ENCODE measurements at regions not wholly inside any gene's neighbourhood (a gene's known extent, or its start where the extent isn't known, plus 50 kb on each side); places are given as distances from the start of the nearest gene placed in this dataset.
"Not testable (repeated sequence)": the region's sequence is repeated elsewhere in the genome, so short reads cannot be mapped to it uniquely, and the experiment has no call there.

DNA sequence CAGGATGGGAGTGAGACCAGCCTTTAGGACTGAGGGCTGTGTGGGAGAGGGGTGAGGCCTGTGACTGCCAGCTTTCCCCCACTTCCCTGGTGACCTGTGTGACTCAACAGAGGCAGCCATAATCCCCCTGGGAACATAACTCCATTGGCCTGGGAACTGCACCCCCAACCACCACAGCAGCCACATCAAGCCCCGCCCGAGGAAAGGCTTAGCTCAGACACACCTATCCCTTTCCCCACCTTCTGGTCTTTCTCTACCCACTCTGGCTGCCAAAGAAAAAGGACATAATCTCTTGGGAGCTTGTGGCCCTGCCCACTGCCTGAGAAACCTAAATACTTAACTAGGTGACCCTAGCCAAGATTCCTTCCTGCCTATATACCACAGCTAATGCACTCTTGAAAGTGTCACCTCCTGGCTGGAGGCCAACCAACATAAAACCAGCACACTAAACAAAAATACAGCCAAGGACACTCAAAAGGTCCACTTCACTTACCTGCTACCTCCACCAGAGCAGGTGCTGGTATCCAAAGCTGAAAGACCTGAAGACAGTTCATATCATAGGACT lies 406.6 kb upstream of the CAMK1G start:
- DNase-seq (ENCODE audit: low spot score): no peak

- no peak for DNase-seq (ENCODE audit: low spot score)
These were observed 400.3 kb upstream of the CAMK1G start for GRCh38 chr1:209183195-209183594.

DNA sequence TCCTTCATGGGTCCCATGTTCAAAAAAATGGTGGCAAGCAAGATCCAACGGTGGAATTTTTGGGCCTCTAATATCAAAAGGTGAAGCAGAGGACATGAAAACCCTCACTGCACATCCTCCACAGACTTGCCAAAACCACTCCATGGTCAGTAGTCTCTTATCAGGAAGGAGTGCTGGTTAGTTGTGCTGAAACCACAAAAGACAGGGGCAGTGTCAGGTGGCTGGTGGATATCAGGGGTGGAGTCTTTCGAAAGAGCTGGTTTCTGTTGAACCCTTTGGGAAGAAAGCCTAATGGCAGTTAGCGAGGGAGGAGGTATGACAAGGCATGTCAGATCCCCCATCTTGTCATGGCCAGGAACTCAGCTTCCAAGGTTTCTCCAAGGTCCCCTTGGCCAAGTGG lies 395.9 kb upstream of the CAMK1G start:
- no peak for DNase-seq (ENCODE audit: low spot score)

DNA sequence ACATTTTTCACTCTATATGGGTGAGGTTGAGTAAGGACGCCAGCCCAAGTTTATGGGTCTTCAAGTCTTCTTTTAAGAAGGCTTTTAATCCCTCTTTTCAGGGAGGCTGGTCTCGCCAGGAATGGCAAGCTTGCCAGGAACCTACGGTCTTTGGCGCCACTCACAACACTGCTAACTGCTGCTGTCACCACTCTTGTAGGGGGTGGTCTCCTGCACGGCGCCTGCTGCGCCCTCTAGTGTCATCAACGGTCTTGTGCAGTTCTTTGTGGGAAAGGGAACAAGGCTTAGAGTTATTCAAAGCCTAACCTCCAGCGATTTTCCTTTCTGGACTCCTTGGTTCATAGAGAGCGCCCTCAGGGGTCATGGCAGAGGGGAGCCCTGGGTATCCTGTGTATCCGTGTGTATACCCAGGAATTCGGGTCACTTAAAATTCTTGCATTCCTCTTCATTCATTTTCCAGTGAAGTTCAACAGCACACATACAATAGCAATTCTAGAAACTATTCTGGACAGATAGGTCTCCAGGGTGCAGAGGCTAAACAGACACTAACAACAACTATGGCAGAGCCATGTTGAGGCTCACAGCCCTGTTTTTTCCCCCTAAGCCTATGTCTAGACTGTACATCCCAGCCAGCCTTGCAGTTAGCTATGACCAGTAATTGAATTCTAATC lies 392.8 kb upstream of the CAMK1G start:
- peak; percentile 50 for DNase-seq (ENCODE audit: low spot score)

GRCh38 chr1:209191262-209191634 lies 392.3 kb upstream of the CAMK1G start:
- DNase-seq (ENCODE audit: low spot score): no peak

GRCh38 chr1:209196140-209196539 lies 387.4 kb upstream of the CAMK1G start:
- no peak for DNase-seq (ENCODE audit: low spot score)

- DNase-seq (ENCODE audit: low spot score): no peak
These were observed 384.4 kb upstream of the CAMK1G start for GRCh38 chr1:209198961-209199750.

- DNase-seq (ENCODE audit: low spot score): no peak
These were observed 383.7 kb upstream of the CAMK1G start for GRCh38 chr1:209199822-209200221.

- DNase-seq (ENCODE audit: low spot score): not testable (repeated sequence)
These were observed 381.2 kb upstream of the CAMK1G start for GRCh38 chr1:209202321-209202720.

GRCh38 chr1:209202830-209203532 lies 380.5 kb upstream of the CAMK1G start:
- peak; percentile 69 for DNase-seq (ENCODE audit: low spot score)

DNA sequence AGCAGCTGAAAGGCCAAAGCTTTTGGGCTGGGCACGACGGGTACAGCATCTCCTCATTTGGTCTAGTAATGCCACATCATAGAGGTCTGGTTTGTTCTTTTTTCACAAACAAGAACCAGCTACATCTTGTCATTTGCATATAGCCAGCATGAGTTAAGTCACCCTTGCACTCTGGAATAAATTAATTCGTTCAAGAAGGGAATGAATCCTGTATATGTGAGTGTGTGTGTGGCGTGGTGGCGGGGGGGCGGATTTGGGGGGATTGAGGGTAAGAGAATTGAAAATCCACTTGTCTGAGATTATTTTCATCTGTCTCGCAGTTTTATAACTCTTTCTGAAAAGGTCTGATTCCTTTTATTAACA lies 380.0 kb upstream of the CAMK1G start:
- no peak for DNase-seq (ENCODE audit: low spot score)

DNA sequence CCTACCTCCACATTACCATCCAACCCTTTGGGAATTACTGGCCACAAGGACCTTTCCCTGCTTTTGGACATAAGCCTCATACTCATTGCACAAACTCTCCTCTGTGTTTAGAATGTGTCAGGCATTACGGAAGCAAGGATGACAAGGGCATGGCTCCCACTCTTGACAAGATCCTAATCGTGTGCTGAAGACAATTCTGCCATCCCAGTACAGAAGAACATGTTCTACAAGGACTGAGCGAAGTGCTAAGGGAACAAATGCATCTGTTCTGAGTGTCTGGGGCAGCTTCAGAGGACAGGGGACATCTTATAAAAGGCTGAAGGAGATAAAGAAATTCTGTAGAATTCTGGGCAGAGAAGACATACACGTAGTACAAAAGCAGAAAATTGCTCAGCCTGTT lies 378.5 kb upstream of the CAMK1G start:
- DNase-seq (ENCODE audit: low spot score): no peak

DNA sequence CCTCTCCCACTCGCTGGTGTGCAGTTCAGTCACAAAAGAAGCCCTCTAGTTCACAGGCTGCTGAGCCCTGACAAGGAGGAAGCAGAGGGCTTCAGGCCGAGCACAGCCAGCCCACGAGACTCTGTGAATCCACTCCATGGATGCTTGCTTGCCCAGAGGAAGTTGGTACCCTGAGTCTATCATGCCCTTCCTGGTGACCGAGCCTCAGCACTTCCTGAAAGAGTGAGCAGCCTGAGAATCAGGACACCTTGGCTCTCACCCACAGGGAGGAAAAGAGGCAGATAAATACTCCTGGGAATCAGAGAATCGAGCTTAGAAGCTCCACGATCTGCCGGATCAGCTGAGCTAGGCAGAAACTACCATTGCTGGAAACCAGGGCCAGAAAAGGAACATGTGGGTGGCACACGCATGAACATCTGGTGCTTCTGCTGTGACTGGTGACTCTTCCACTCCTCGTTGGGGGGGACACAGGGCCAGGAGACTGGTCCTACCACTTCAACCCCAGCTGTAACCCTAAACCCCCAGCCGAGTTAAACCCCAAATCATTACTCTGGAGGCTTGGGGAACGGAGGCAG lies 376.3 kb upstream of the CAMK1G start:
- DNase-seq (ENCODE audit: low spot score): no peak

DNA sequence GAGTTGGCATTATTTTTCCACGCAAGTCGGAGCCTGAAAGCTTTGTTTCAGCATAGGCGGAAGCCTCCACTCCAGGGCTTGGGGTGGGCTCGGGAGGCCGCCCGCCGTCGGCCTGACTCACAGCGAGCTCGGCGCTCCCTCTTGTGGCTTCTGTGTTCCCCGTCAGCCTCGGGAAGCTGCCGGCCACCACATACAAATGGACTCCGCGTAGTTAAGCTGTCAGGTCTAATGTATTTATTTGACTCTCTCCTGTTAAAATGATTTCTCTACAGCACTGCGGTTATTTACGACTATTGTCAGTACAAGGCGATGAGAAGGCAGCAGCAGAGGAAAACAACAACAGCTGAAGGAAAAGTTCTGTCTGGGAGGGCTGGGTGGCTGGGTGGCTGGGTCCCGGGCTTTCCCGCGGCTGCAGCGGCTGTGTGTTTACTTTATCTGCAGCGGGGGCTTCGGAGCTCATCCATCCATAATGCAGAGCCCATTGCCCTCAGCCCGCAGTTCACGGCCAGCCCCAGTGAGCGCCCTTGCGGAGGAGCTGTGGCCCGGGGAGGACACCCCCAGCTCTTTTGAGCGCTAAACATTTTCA lies 375.7 kb upstream of the CAMK1G start:
- DNase-seq (ENCODE audit: low spot score): no peak

DNA sequence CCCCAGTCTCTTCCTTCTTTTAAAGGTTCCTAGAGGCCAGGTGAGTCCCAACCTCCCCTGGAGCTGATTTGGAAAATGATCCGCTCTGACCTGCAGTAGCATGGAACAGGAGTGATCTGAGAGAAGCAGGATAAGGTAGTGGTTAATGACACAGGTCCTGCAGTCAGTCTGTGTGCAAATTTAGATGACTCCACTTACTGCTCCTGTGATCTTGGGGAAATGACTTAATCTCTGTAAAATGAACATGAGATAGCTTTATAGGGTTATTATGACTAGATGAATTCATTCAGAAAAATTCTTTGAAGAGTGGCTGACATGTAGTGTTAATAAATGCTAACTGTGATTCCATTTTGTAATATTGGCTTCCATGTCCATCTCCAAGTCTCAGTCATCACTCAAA lies 374.9 kb upstream of the CAMK1G start:
- DNase-seq (ENCODE audit: low spot score): no peak

GRCh38 chr1:209213989-209214388 lies 369.5 kb upstream of the CAMK1G start:
- no peak for DNase-seq (ENCODE audit: low spot score)

- DNase-seq (ENCODE audit: low spot score): no peak
These were observed 367.7 kb upstream of the CAMK1G start for GRCh38 chr1:209215826-209216225.

- no peak for DNase-seq (ENCODE audit: low spot score)
These were observed 365.4 kb upstream of the CAMK1G start for GRCh38 chr1:209218113-209218512.

DNA sequence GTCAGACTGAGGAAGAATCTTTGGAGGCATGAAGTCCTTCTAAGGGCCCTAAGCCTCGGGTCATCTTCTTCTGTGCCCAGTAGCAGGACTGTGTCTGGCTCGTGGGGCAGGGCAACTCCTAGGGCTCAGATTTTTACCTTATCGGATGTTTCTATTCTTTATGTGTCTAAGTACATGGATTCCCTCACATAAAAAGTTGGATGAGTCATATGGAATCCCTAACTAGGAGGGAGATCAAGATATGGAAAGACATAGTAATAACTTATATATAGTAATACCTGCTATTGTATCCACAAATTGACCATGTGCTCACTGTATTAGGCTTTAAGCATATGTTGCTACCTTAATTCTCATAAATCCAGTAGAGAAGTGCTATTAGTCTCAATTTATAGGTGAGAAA lies 364.5 kb upstream of the CAMK1G start:
- DNase-seq (ENCODE audit: low spot score): no peak

DNA sequence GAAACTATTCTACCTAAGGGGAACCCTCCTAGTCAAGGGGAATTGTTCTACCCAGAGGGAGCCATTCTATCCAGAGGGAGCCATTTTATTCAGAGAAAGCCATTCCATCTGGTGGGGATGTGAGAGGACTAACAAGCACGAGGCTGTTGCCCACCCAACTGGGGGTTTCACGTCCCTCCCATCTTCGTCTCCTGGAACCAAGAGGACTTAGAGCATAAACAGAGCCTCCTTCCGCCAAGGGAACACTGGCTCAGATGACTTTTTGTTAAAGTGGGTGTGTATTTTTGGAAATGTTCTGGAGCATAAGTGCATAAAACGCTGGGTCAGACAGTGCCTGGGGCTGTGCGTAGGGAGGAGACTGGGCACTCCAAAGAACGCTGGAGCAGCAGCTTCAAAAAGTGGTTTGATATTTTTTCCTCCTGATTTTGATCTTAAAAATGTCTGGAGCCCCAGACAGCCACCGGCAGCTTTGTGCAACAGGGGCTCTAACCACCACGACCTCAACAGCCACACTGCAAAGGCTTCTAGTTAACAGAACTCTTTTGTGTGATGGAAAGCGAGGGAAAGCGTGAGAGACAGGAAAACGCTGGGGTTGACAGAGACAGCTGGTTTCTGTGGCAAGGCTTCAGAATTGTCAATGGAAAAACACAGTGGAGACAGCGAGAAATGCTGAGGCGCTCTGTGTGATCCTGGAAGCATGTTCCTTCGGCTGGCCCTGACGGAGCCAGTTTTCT lies 363.6 kb upstream of the CAMK1G start:
- DNase-seq (ENCODE audit: low spot score): no peak

DNA sequence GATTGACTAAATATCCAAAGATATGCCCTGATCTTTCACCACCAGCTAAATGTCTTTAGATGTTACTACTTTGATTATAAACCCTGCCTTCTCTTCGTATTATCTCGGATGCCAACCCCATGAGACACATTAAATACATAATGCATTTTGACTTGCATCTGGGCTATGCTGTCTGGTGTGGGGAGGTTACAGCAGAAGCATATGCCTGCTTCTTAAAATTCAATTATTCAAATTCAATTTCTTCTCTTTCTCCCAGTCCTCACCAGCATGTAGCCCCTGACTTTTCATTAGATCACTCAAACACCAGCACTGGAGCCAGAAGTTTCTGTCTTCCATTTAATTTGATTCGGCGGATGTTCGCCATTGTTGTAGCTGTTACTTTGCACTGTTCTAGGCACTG lies 360.7 kb upstream of the CAMK1G start:
- no peak for DNase-seq (ENCODE audit: low spot score)

DNA sequence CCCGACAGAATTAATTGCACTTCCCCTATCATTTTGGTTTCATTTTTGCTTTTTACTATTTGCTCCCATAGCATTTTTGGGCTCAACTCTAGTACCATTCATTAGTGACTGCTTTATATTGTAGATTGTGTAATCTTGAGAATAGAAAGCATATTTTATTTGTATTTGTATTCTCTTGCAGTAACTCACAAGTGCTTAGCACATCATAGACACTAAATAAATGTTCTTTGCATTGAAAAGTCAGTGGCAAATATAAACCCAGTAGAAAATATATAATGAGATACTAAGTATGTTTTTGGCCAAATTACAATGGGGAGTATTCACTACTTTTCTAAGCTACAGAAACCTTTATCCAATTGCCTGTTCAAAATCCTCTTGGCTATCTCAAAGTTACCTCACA lies 359.7 kb upstream of the CAMK1G start:
- no peak for DNase-seq (ENCODE audit: low spot score)

All from RKO (cell line).